Heart left ventricle (tissue), 13 donors: ENCODE measurements at regions not wholly inside any gene's neighbourhood (a gene's known extent, or its start where the extent isn't known, plus 50 kb on each side); places are given as distances from the start of the nearest gene placed in this dataset.

Experiments
- POLR2A ChIP-seq, 2 donors: fragments of 450-650 bp; IDR thresholded peaks; one replicate each; pipeline ENCODE4 v1.6.1; 2017; ENCODE audit warnings: antibody characterized with exemption in 2 of 2, mild to moderate bottlenecking in 2 of 2, moderate library complexity in 2 of 2
- TF ChIP-seq, protein P1 (sequence below), 12 donors: fragments of 200-600 bp; sonication (generic) in 4 of 12; IDR thresholded peaks; one replicate each; pipeline versions ENCODE4 v1.5.0 to v1.8.0; 2018 to 2022; ENCODE audit warnings: antibody characterized with exemption in 12 of 12, mild to moderate bottlenecking in 5 of 12
- donor health status: ischemic (EF 13 %, LVEDD 7.1; RV severe dilation, severe dysfunction).
- donor health status: DM: no; HTN: yes; CAD: no.
- donor health status: DM: no; HTN: no; CAD: no.
- donor health status: ischemic (EF 25% LVEDD 6.9; RV normal size, moderate dysfunction).
- donor health status: ischemic (EF 25% LVEDD 5.7; RV mildly dilated, moderate dysfunction).
- donor health status: ischemic (EF 35%, LVEDD 5.7; RV mildly dilated, moderate dysfunction).
- donor health status: nonischemic (EF 11% LVEDD 7.7; RV severe dilation, severe dysfunction).
- donor health status: DM: yes; HTN: yes; CAD: no.
- donor health status: PGD.
- donor health status: ischemic (EF 29% LVEDD 5.4; RV normal size, mild dysfunction).
- donor health status: nonischemic (EF 23%, LVEDD 6.1; RV moderate dilation, normal function).

DNA sequence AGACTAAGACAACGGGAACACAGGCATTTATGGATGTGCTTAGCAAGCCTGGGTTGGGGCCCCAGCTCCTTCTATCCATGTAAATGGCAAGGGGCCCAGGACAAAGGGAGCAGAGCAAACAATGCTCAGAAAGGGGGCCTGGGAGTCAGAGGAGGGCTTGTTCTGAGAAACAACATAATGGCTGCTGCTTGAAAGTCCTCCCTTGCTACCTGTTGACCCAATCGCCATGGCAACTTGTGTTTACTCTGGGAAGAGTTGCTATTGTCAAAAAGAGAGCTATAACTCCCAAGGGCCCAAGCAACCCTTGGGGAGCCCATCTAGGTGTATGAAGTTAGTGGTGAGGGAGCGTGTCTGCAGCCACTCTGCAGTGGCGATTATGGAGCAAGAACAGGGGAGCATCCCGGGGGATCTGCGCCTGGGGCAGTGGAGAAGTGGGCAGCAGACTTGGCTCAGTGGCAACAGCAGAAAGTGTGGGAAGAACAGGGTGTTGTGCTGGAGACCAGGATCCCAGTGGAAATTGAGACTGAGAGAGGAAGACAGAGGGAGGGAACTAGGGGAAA, 118.7 kb upstream of the NLRP1 start:
- TF ChIP-seq, protein P1, sequence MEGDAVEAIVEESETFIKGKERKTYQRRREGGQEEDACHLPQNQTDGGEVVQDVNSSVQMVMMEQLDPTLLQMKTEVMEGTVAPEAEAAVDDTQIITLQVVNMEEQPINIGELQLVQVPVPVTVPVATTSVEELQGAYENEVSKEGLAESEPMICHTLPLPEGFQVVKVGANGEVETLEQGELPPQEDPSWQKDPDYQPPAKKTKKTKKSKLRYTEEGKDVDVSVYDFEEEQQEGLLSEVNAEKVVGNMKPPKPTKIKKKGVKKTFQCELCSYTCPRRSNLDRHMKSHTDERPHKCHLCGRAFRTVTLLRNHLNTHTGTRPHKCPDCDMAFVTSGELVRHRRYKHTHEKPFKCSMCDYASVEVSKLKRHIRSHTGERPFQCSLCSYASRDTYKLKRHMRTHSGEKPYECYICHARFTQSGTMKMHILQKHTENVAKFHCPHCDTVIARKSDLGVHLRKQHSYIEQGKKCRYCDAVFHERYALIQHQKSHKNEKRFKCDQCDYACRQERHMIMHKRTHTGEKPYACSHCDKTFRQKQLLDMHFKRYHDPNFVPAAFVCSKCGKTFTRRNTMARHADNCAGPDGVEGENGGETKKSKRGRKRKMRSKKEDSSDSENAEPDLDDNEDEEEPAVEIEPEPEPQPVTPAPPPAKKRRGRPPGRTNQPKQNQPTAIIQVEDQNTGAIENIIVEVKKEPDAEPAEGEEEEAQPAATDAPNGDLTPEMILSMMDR (IDR thresholded peaks at IDR 0.05): no peak
- no peak for TF ChIP-seq POLR2A (IDR thresholded peaks at IDR 0.05)
